HEK293T (cell line): ENCODE measurements at regions not wholly inside any gene's neighbourhood (a gene's known extent, or its start where the extent isn't known, plus 50 kb on each side); places are given as distances from the start of the nearest gene placed in this dataset.

Experiments
- ARNT ChIP-seq: fragments of 450-650 bp; IDR thresholded peaks from 2 replicates; pipeline ENCODE4 v1.6.1; 2017; ENCODE audit warnings: mild to moderate bottlenecking
- ELF4 ChIP-seq: fragments of 450-650 bp; IDR thresholded peaks from 2 replicates; pipeline ENCODE4 v1.6.1; 2017; ENCODE audit warnings: antibody characterized with exemption
- FOXA1 ChIP-seq: fragments of 450-650 bp; IDR thresholded peaks from 2 replicates; pipeline ENCODE4 v1.6.1; 2016; ENCODE audit warnings: mild to moderate bottlenecking
- FOXK2 ChIP-seq: fragments of 450-650 bp; IDR thresholded peaks from 2 replicates; pipeline ENCODE4 v1.6.1; 2016; ENCODE audit warnings: mild to moderate bottlenecking
- FOXM1 ChIP-seq: fragments of 450-650 bp; IDR thresholded peaks from 2 replicates; pipeline ENCODE4 v1.6.1; 2017; ENCODE audit warnings: mild to moderate bottlenecking, borderline replicate concordance
- TARDBP ChIP-seq: fragments of 450-650 bp; IDR thresholded peaks from 2 replicates; pipeline ENCODE4 v1.6.1; 2016
- TF ChIP-seq, protein P1 (sequence below): fragments of 450-650 bp; IDR thresholded peaks from 2 replicates; pipeline ENCODE4 v1.6.1; 2016

DNA sequence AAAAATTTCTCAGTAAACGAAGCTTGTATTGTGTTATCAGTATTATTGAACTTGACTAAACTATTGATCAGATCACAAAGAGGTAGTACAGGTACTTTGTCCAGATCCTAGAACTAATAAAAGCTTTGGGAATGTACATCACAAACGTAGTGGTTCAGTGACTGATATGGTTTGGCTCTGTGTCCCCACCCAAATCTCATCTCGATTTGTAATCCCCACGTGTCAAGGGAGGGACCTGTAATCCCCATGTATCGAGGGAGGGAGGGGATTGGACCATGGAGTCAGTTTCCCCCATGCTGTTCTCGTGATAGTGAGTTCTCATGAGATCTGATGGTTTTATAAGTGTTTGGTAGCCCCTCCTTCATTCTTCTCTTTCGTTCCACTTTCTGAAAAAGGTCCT, 100.9 kb downstream of the ARRDC3 start:
- TF ChIP-seq FOXM1 = no peak
- TF ChIP-seq ARNT = no peak
- TF ChIP-seq FOXK2 = no peak
- TF ChIP-seq, protein P1, sequence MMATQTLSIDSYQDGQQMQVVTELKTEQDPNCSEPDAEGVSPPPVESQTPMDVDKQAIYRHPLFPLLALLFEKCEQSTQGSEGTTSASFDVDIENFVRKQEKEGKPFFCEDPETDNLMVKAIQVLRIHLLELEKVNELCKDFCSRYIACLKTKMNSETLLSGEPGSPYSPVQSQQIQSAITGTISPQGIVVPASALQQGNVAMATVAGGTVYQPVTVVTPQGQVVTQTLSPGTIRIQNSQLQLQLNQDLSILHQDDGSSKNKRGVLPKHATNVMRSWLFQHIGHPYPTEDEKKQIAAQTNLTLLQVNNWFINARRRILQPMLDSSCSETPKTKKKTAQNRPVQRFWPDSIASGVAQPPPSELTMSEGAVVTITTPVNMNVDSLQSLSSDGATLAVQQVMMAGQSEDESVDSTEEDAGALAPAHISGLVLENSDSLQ = no peak
- no peak for TF ChIP-seq FOXA1
- no peak for TF ChIP-seq TARDBP
- TF ChIP-seq ELF4 = no peak
